CD4-positive, alpha-beta T cell treated with Interferon alpha-2 for 1 hour (primary cell): ENCODE measurements at regions not wholly inside any gene's neighbourhood (a gene's known extent, or its start where the extent isn't known, plus 50 kb on each side); places are given as distances from the start of the nearest gene placed in this dataset.

Source experiments
- DNase-seq, 2 donors: peaks; one replicate each; pipeline ENCODE4 v3.0.0-alpha.2; 2020 to 2022

GRCh38 chr9:86794391-86795046, 152.8 kb downstream of the GAS1 start:
- no peak for DNase-seq

- DNase-seq, result no peak
Observed at GRCh38 chr9:86792136-86792535, 155.2 kb downstream of the GAS1 start.

- DNase-seq, result no peak
Observed at GRCh38 chr9:86790805-86791204, 156.5 kb downstream of the GAS1 start.

- DNase-seq, result no peak
Observed at GRCh38 chr9:86788456-86788855, 158.8 kb downstream of the GAS1 start.

- no peak for DNase-seq
Observed at GRCh38 chr9:86783884-86784283, 163.4 kb downstream of the GAS1 start.

GRCh38 chr9:86782831-86783230, 164.5 kb downstream of the GAS1 start:
- no peak for DNase-seq

GRCh38 chr9:86778761-86779160, 168.5 kb downstream of the GAS1 start:
- no peak for DNase-seq

- no peak for DNase-seq
Observed at GRCh38 chr9:86775718-86776117, 171.6 kb downstream of the GAS1 start.

- no peak for DNase-seq
Observed at GRCh38 chr9:86774116-86774515, 173.2 kb downstream of the GAS1 start.

GRCh38 chr9:86773422-86773945, 173.8 kb downstream of the GAS1 start:
- DNase-seq, result no peak

GRCh38 chr9:86772635-86772993, 174.7 kb downstream of the GAS1 start:
- no peak for DNase-seq

GRCh38 chr9:86771941-86772634, 175.2 kb downstream of the GAS1 start:
- no peak for DNase-seq

GRCh38 chr9:86771420-86771819, 175.9 kb downstream of the GAS1 start:
- DNase-seq, result no peak

GRCh38 chr9:86768709-86769108, 178.6 kb downstream of the GAS1 start:
- no peak for DNase-seq

- no peak for DNase-seq
Observed at GRCh38 chr9:86768020-86768419, 179.3 kb downstream of the GAS1 start.

- DNase-seq, result no peak
Observed at GRCh38 chr9:86767373-86767772, 179.9 kb downstream of the GAS1 start.

GRCh38 chr9:86766912-86767311, 180.4 kb downstream of the GAS1 start:
- peak; percentile 6 to 67 for DNase-seq

- no peak for DNase-seq
Observed at GRCh38 chr9:86766511-86766910, 180.8 kb downstream of the GAS1 start.

- no peak for DNase-seq
Observed at GRCh38 chr9:86765746-86766430, 181.4 kb downstream of the GAS1 start.

GRCh38 chr9:86764671-86765343, 182.5 kb downstream of the GAS1 start:
- no peak for DNase-seq

GRCh38 chr9:86764221-86764624, 183.1 kb downstream of the GAS1 start:
- DNase-seq, result no peak

- DNase-seq, result peak in 1 of 2 donors; percentile 15
Observed at GRCh38 chr9:86763791-86764190, 183.5 kb downstream of the GAS1 start.

GRCh38 chr9:86757382-86757720, 190.0 kb downstream of the GAS1 start:
- no peak for DNase-seq
